Smooth muscle cell (in vitro differentiated cells): ENCODE measurements at regions not wholly inside any gene's neighbourhood (a gene's known extent, or its start where the extent isn't known, plus 50 kb on each side); places are given as distances from the start of the nearest gene placed in this dataset.

Source experiments
- DNase-seq: peaks from one replicate; lab custom pipeline; 2025; ENCODE audit not compliant: unreplicated experiment; lab: John Stamatoyannopoulos, UW
- H2AFZ ChIP-seq: fragments of 200-600 bp; sonication (generic); 2 replicates; pipeline ENCODE4 v1.6.0; 2016; ENCODE audit warnings: antibody characterized with exemption, low read depth, mild to moderate bottlenecking
- H3F3A ChIP-seq: fragments of 200-600 bp; sonication (generic); 2 replicates; pipeline ENCODE4 v1.6.0; 2017; ENCODE audit warnings: antibody characterized with exemption, low read depth
- H3K27ac ChIP-seq: fragments of 200-600 bp; sonication (generic); 2 replicates; pipeline ENCODE4 v1.5.1; 2016; ENCODE audit warnings: low read depth, mild to moderate bottlenecking
- H3K27me3 ChIP-seq: fragments of 200-600 bp; sonication (generic); 2 replicates; pipeline ENCODE4 v1.6.1; 2016; ENCODE audit warnings: low read depth, mild to moderate bottlenecking
- H3K36me3 ChIP-seq: fragments of 200-600 bp; sonication (generic); 2 replicates; pipeline ENCODE4 v1.5.1; 2016; ENCODE audit warnings: low read depth
- H3K4me1 ChIP-seq: fragments of 200-600 bp; sonication (generic); 2 replicates; pipeline ENCODE4 v1.5.1; 2016; ENCODE audit warnings: low read depth
- H3K4me2 ChIP-seq: fragments of 200-600 bp; sonication (generic); 2 replicates; pipeline ENCODE4 v1.6.0; 2016; ENCODE audit warnings: mild to moderate bottlenecking
- H3K4me3 ChIP-seq: fragments of 200-600 bp; sonication (generic); 2 replicates; pipeline ENCODE4 v1.5.1; 2016; ENCODE audit warnings: mild to moderate bottlenecking
- H3K79me2 ChIP-seq: fragments of 200-600 bp; sonication (generic); 2 replicates; pipeline ENCODE4 v1.6.0; 2016; ENCODE audit warnings: low read depth, mild to moderate bottlenecking
- H3K9ac ChIP-seq: fragments of 200-600 bp; sonication (generic); 2 replicates; pipeline ENCODE4 v1.6.0; 2016; ENCODE audit warnings: low read depth
- H3K9me3 ChIP-seq: fragments of 200-600 bp; sonication (generic); replicated peaks from 2 replicates; pipeline ENCODE4 v1.5.1; 2016; ENCODE audit warnings: low read depth
- H4K20me1 ChIP-seq: fragments of 200-600 bp; sonication (generic); 2 replicates; pipeline ENCODE4 v1.6.0; 2016; ENCODE audit warnings: low read depth
- CTCF ChIP-seq: fragments of 200-600 bp; sonication (generic); IDR thresholded peaks from 2 replicates; pipeline ENCODE4 v1.5.1; 2017; ENCODE audit warnings: borderline replicate concordance, mild to moderate bottlenecking, antibody characterized with exemption; ENCODE audit not compliant: insufficient read depth, poor library complexity, severe bottlenecking
- WGBS: methylation state at CpG from one replicate; pipeline ENCODE4 v1.1.7; 2016; ENCODE audit warnings: low lambda C conversion rate; 5-methylcytosine and 5-hydroxymethylcytosine counted together

- Histone ChIP-seq H3K4me2 (no peak overlapping the region), H3K27me3 (no peaks in the 10 kb centered on the region), H3F3A (no peaks in the 10 kb centered on the region), H3K9me3 (no peaks in the 10 kb centered on the region), H3K79me2 (no peaks in the 10 kb centered on the region), H3K27ac (no peak overlapping the region), H4K20me1 (no peaks in the 10 kb centered on the region), H3K9ac (no peak overlapping the region), H3K4me1 (no peaks in the 10 kb centered on the region), H3K4me3 (no peak overlapping the region), H3K36me3 (no peaks in the 10 kb centered on the region), H2AFZ (no peak overlapping the region)
- DNase-seq: no peak
- 85% methylated on average over 5 of the region's 5 CpGs for WGBS
- no peak for TF ChIP-seq CTCF
Measured at GRCh38 chr2:11904029-11904428, 157.6 kb downstream of the LPIN1 start.

GRCh38 chr2:11904941-11905340, 158.5 kb downstream of the LPIN1 start:
- H3F3A ChIP-seq: no peaks in the 10 kb centered on the region
- 75% methylated on average over 3 of the region's 3 CpGs for WGBS

GRCh38 chr2:11907190-11907589, 160.8 kb downstream of the LPIN1 start:
- Histone ChIP-seq H4K20me1 (no peaks in the 10 kb centered on the region), H3K9ac (no peak overlapping the region), H3F3A (no peaks in the 10 kb centered on the region), H3K79me2 (no peaks in the 10 kb centered on the region), H3K4me2 (no peak overlapping the region), H2AFZ (no peak overlapping the region), H3K4me3 (no peak overlapping the region), H3K4me1 (no peaks in the 10 kb centered on the region), H3K9me3 (no peaks in the 10 kb centered on the region), H3K27ac (no peak overlapping the region), H3K36me3 (no peaks in the 10 kb centered on the region), H3K27me3 (no peaks in the 10 kb centered on the region)
- DNase-seq: no peak
- TF ChIP-seq CTCF: no peak
- 95% methylated on average over 6 of the region's 6 CpGs for WGBS

More at GRCh38 chr2:11904941-11905340, 158.5 kb downstream of the LPIN1 start:
- no peaks in the 10 kb centered on the region for H3K79me2 ChIP-seq
- no peak overlapping the region for H3K4me2 ChIP-seq
- H3K27me3 ChIP-seq: no peaks in the 10 kb centered on the region
- no peak overlapping the region for H3K4me3 ChIP-seq
- no peaks in the 10 kb centered on the region for H3K9me3 ChIP-seq
- no peaks in the 10 kb centered on the region for H3K36me3 ChIP-seq
- H3K4me1 ChIP-seq: no peaks in the 10 kb centered on the region
- no peak overlapping the region for H3K9ac ChIP-seq
- no peak for TF ChIP-seq CTCF
- no peak overlapping the region for H2AFZ ChIP-seq
- H4K20me1 ChIP-seq: no peaks in the 10 kb centered on the region
- no peak for DNase-seq
- no peak overlapping the region for H3K27ac ChIP-seq

GRCh38 chr2:11910971-11911370, 164.5 kb downstream of the LPIN1 start:
- no peak for TF ChIP-seq CTCF
- no peak overlapping the region for H3K4me2 ChIP-seq
- H3K9ac ChIP-seq: no peak overlapping the region
- H4K20me1 ChIP-seq: no peaks in the 10 kb centered on the region
- no peak overlapping the region for H2AFZ ChIP-seq
- no peak for DNase-seq
- H3K4me3 ChIP-seq: no peak overlapping the region
- H3K4me1 ChIP-seq: no peaks in the 10 kb centered on the region
- no peak overlapping the region for H3K27ac ChIP-seq
- no peaks in the 10 kb centered on the region for H3K27me3 ChIP-seq
- WGBS: 91% methylated on average over 3 of the region's 3 CpGs
- H3F3A ChIP-seq: no peaks in the 10 kb centered on the region
- H3K36me3 ChIP-seq: no peaks in the 10 kb centered on the region
- no peaks in the 10 kb centered on the region for H3K9me3 ChIP-seq
- no peaks in the 10 kb centered on the region for H3K79me2 ChIP-seq
